OCI-LY7 (cell line): ENCODE measurements at regions not wholly inside any gene's neighbourhood (a gene's known extent, or its start where the extent isn't known, plus 50 kb on each side); places are given as distances from the start of the nearest gene placed in this dataset.

Source experiments
- EZH2phosphoT487 ChIP-seq: fragments of 200-600 bp; sonication (generic); IDR thresholded peaks from 2 replicates; pipeline ENCODE4 v1.6.1; 2018; ENCODE audit warnings: low read depth, borderline replicate concordance, mild to moderate bottlenecking, mixed run types, antibody characterized with exemption, low read length, moderate library complexity, mixed read lengths
- TF ChIP-seq, protein P1 (sequence below): fragments of 200-600 bp; sonication (generic); conservative IDR thresholded peaks from 2 replicates; pipeline ENCODE4 v1.5.1; 2014; ENCODE audit warnings: mild to moderate bottlenecking, antibody characterized with exemption, low read length, moderate library complexity, mixed read lengths

GRCh38 chr20:29427201-29428060 lies 1830.0 kb upstream of the DEFB115 start:
- TF ChIP-seq, protein P1, sequence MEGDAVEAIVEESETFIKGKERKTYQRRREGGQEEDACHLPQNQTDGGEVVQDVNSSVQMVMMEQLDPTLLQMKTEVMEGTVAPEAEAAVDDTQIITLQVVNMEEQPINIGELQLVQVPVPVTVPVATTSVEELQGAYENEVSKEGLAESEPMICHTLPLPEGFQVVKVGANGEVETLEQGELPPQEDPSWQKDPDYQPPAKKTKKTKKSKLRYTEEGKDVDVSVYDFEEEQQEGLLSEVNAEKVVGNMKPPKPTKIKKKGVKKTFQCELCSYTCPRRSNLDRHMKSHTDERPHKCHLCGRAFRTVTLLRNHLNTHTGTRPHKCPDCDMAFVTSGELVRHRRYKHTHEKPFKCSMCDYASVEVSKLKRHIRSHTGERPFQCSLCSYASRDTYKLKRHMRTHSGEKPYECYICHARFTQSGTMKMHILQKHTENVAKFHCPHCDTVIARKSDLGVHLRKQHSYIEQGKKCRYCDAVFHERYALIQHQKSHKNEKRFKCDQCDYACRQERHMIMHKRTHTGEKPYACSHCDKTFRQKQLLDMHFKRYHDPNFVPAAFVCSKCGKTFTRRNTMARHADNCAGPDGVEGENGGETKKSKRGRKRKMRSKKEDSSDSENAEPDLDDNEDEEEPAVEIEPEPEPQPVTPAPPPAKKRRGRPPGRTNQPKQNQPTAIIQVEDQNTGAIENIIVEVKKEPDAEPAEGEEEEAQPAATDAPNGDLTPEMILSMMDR: no peak
- TF ChIP-seq EZH2phosphoT487: no peak
